ENCODE measurements at regions not wholly inside any gene's neighbourhood (a gene's known extent, or its start where the extent isn't known, plus 50 kb on each side); places are given as distances from the start of the nearest gene placed in this dataset.
"Not testable (repeated sequence)": the region's sequence is repeated elsewhere in the genome, so short reads cannot be mapped to it uniquely, and the experiment has no call there.

DNA sequence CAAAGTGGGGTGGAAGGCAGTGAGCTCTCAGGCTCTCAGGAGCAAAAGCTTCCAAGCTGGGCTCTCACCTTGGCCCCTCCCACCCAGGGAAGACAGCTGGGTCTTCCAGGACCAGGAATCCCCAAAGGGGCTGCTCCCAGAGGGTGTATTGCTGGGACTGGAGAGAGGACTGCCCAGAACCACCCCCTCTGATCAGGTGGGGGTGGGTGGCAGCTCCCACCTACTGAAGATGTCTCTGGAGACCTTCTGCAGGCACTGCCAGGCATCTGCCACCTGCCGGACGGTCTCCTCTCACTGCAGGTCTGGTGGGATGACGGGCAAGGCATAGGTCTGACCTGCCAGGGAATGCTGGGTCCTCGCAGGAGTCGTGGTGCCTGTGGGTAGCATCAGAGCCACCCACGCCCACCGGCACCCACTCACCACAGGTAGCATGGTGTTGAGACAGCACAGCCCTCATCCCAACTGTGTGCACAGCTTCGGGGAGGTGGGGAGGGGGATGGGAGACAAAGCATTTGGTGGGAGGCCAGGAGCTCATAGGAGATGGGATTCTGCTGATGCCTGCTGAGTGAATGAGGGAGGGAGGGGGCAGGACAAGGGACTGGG lies 103.2 kb downstream of the SINHCAF start:
- no peaks in the 10 kb centered on the region for H3K36me3 ChIP-seq (ENCODE audit: control insufficient read depth, low read length)
- no peaks in the 10 kb centered on the region for H3K9me2 ChIP-seq (replicated peaks; ENCODE audit: control insufficient read depth, low read length)
- no peaks in the 10 kb centered on the region for H4K20me1 ChIP-seq (ENCODE audit: control insufficient read depth, insufficient read depth, low read depth, low read length)
- TF ChIP-seq, protein P1, sequence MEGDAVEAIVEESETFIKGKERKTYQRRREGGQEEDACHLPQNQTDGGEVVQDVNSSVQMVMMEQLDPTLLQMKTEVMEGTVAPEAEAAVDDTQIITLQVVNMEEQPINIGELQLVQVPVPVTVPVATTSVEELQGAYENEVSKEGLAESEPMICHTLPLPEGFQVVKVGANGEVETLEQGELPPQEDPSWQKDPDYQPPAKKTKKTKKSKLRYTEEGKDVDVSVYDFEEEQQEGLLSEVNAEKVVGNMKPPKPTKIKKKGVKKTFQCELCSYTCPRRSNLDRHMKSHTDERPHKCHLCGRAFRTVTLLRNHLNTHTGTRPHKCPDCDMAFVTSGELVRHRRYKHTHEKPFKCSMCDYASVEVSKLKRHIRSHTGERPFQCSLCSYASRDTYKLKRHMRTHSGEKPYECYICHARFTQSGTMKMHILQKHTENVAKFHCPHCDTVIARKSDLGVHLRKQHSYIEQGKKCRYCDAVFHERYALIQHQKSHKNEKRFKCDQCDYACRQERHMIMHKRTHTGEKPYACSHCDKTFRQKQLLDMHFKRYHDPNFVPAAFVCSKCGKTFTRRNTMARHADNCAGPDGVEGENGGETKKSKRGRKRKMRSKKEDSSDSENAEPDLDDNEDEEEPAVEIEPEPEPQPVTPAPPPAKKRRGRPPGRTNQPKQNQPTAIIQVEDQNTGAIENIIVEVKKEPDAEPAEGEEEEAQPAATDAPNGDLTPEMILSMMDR (IDR thresholded peaks at IDR 0.05; ENCODE audit: low read depth, low read length, poor library complexity, severe bottlenecking) = no peak
- no peak for TF ChIP-seq EZH2phosphoT487 (IDR thresholded peaks at IDR 0.05; ENCODE audit: borderline replicate concordance, low read length)
- no peaks in the 10 kb centered on the region for H3F3A ChIP-seq (ENCODE audit: control insufficient read depth, insufficient read depth)
- H3K9me3 ChIP-seq (ENCODE audit: control insufficient read depth, insufficient read depth, low read length) = no peaks in the 10 kb centered on the region
- no peaks in the 10 kb centered on the region for H3K79me2 ChIP-seq (ENCODE audit: control insufficient read depth, low read length)
- no peak overlapping the region for H3K4me2 ChIP-seq (ENCODE audit: low read length)
- no peak overlapping the region for H3K27ac ChIP-seq (ENCODE audit: low read depth, low read length)
- no peaks in the 10 kb centered on the region for H3K27me3 ChIP-seq (ENCODE audit: control insufficient read depth, low read length)
- no peaks in the 10 kb centered on the region for H3K4me1 ChIP-seq (ENCODE audit: control insufficient read depth, low read length)
- no peak overlapping the region for H3K4me3 ChIP-seq (ENCODE audit: low read length)

DNA sequence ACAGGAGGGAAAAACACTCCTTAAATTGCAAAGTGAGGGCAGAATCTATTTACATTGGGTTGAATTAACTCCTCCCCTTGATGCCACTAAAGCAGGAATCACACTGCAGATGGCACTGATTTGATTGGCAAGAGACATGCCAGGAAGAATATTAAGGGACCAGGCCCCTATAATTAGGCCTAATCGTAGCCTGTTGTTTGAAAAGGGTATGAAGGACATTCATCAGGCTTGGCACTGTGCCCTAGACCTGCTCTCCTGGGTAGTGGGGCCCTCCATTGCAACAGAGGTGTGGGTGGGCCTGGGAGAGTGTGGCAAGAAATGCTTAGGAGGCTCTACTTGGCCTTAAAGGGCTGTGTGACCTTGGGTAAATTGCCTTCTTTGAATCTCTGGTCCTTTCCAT lies 102.3 kb downstream of the SINHCAF start:
- H3K27me3 ChIP-seq (ENCODE audit: control insufficient read depth, low read length); H3K9me3 ChIP-seq (ENCODE audit: control insufficient read depth, insufficient read depth, low read length); H3K27ac ChIP-seq (ENCODE audit: low read depth, low read length); H3K4me1 ChIP-seq (ENCODE audit: control insufficient read depth, low read length); H4K20me1 ChIP-seq (ENCODE audit: control insufficient read depth, insufficient read depth, low read depth, low read length); H3F3A ChIP-seq (ENCODE audit: control insufficient read depth, insufficient read depth); H3K79me2 ChIP-seq (ENCODE audit: control insufficient read depth, low read length); H3K4me2 ChIP-seq (ENCODE audit: low read length); H3K36me3 ChIP-seq (ENCODE audit: control insufficient read depth, low read length); H3K4me3 ChIP-seq (ENCODE audit: low read length); H3K9me2 ChIP-seq (replicated peaks; ENCODE audit: control insufficient read depth, low read length): not testable (repeated sequence)

DNA sequence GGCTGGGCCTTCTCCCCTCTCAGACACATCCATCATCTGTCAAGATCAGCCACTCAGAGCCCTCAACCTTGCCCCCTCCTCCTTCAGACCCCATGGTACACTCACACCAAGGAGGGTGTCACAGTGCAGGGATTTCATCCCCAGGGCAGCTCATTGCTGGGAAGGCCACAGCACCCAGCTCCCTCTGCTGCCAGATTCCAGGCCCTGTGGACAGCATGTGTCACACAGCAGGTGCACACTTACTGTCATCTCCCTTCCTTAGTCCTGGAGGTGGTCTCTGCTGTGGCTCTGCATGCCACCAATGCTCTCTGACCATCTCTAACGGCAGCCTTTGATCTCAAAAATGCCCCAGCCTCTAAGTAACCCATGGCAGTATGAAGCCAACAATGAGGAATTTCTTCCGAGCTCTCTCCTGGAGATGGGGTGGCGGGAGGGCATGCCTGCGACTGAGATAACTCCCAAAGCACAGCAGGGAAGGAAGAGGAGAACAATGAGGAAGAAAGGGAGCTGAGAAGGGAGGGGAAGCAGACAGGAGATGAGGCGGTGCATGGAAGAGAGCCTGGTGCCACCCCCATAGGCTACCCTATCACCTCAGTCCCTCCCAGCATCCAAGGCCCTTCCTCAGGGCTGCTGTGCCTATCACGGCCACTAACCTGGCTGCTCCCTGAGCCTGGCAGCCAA lies 101.0 kb downstream of the SINHCAF start:
- H3K9me2 ChIP-seq (replicated peaks; ENCODE audit: control insufficient read depth, low read length) = no peaks in the 10 kb centered on the region
- no peak overlapping the region for H3K4me3 ChIP-seq (ENCODE audit: low read length)
- H3K27ac ChIP-seq (ENCODE audit: low read depth, low read length) = no peak overlapping the region
- no peak for TF ChIP-seq EZH2phosphoT487 (IDR thresholded peaks at IDR 0.05; ENCODE audit: borderline replicate concordance, low read length)
- TF ChIP-seq, protein P1 (IDR thresholded peaks at IDR 0.05; ENCODE audit: low read depth, low read length, poor library complexity, severe bottlenecking) = no peak
- no peaks in the 10 kb centered on the region for H3K27me3 ChIP-seq (ENCODE audit: control insufficient read depth, low read length)
- H3F3A ChIP-seq (ENCODE audit: control insufficient read depth, insufficient read depth) = no peaks in the 10 kb centered on the region
- H3K4me2 ChIP-seq (ENCODE audit: low read length) = no peak overlapping the region
- no peaks in the 10 kb centered on the region for H3K4me1 ChIP-seq (ENCODE audit: control insufficient read depth, low read length)
- no peaks in the 10 kb centered on the region for H3K79me2 ChIP-seq (ENCODE audit: control insufficient read depth, low read length)
- H4K20me1 ChIP-seq (ENCODE audit: control insufficient read depth, insufficient read depth, low read depth, low read length) = no peaks in the 10 kb centered on the region
- H3K36me3 ChIP-seq (ENCODE audit: control insufficient read depth, low read length) = no peaks in the 10 kb centered on the region
- no peaks in the 10 kb centered on the region for H3K9me3 ChIP-seq (ENCODE audit: control insufficient read depth, insufficient read depth, low read length)

DNA sequence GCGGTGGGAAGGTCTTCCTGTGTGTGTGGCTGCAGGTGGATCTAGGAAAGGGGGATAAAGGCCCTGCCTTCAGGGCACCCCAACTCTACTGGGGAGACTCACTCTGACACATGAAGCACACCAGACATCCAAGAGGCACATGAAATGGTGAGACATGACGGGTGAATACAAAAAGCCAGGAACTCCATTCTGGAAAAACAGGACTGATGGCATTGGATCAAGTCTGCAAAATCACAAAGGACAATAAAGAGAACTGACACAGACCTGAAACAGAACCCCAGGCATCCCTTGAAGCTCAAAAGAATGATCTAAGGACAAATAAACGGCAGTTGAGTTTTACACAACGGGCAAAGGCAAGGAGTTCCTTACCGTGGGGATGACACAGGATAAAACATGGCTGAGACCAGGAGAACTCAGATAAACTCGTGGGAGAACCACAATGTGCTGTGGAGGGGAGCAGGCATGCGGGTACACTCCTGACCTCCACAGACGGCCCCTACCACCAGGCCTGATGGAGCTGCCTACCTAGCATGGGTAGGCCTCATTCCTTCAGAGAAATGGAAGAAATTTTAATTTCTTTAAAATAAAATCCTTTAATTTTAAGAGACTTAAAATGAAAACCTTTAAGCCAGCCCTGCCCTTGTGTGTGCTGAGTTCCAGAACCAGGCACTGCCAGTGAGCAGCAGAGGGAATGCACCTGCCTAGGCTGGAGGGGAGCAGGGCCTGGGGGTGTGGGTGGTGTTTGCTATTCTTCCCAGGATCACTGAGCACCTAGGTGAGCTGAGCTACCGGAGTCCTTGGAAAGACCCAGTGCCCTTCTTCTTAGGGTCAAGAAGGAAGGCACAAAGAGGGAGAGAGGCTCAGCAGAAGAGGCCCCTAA lies 100.1 kb downstream of the SINHCAF start:
- no peak overlapping the region for H3K4me2 ChIP-seq (ENCODE audit: low read length)
- no peaks in the 10 kb centered on the region for H3K36me3 ChIP-seq (ENCODE audit: control insufficient read depth, low read length)
- no peaks in the 10 kb centered on the region for H4K20me1 ChIP-seq (ENCODE audit: control insufficient read depth, insufficient read depth, low read depth, low read length)
- no peak for TF ChIP-seq EZH2phosphoT487 (IDR thresholded peaks at IDR 0.05; ENCODE audit: borderline replicate concordance, low read length)
- TF ChIP-seq, protein P1 (IDR thresholded peaks at IDR 0.05; ENCODE audit: low read depth, low read length, poor library complexity, severe bottlenecking) = no peak
- H3K27me3 ChIP-seq (ENCODE audit: control insufficient read depth, low read length) = no peaks in the 10 kb centered on the region
- no peaks in the 10 kb centered on the region for H3F3A ChIP-seq (ENCODE audit: control insufficient read depth, insufficient read depth)
- H3K27ac ChIP-seq (ENCODE audit: low read depth, low read length) = no peak overlapping the region
- no peaks in the 10 kb centered on the region for H3K9me3 ChIP-seq (ENCODE audit: control insufficient read depth, insufficient read depth, low read length)
- H3K4me3 ChIP-seq (ENCODE audit: low read length) = no peak overlapping the region
- no peaks in the 10 kb centered on the region for H3K4me1 ChIP-seq (ENCODE audit: control insufficient read depth, low read length)
- no peaks in the 10 kb centered on the region for H3K9me2 ChIP-seq (replicated peaks; ENCODE audit: control insufficient read depth, low read length)
- H3K79me2 ChIP-seq (ENCODE audit: control insufficient read depth, low read length) = no peaks in the 10 kb centered on the region

Data from DOHH2 (cell line).